K562 (cell line): ENCODE measurements at regions not wholly inside any gene's neighbourhood (a gene's known extent, or its start where the extent isn't known, plus 50 kb on each side); places are given as distances from the start of the nearest gene placed in this dataset.

Experiments used
- ATAC-seq: fragments of 200-7000 bp; cut with Tn5 transposase; 3 replicates; pipeline ENCODE4 v1.9.1; 2020; ENCODE audit warnings: moderate library complexity
- BruUV-seq: library from RNA; stranded (reverse); fragments of 400-500 nt; replicated peaks from 2 replicates; lab custom pipeline; 2021; lab: Mats Ljungman, UMichigan
- CTCF ChIA-PET: fragments of 300-600 bp; formaldehyde crosslinking; extraction: SDS; loops from one replicate; lab custom pipeline; 2021; ENCODE audit warnings: low intra/inter-chr PET ratio; lab: Yijun Ruan, JAX
- POLR2A ChIA-PET: fragments of 300-600, 350-650 bp; sonication (Branson Sonifier 250); formaldehyde crosslinking; extraction: SDS; loops from one replicate; lab custom pipeline; 2021; ENCODE audit warnings: antibody characterized with exemption, inconsistent platforms; lab: Yijun Ruan, JAX
- DNase-seq, 4 experiments: peaks; one replicate each; pipeline versions ENCODE4 v3.0.0 to v3.0.0-alpha.2; 2011 to 2018; ENCODE audit warnings: low spot score in 3 of 4, mixed read lengths in 3 of 4; ENCODE audit errors: extremely low read depth in 1 of 4
- FAIRE-seq: peaks from 2 replicates; lab custom pipeline; 2011; peaks lifted over from hg19 to GRCh38; lab: Jason Lieb, UNC
- H2AFZ ChIP-seq: 2 replicates; pipeline ENCODE4 v1.6.0; 2011; ENCODE audit warnings: low read depth, low read length, control low read depth, inconsistent platforms
- H3K27ac ChIP-seq: fragments of 200-600 bp; 3 replicates; pipeline ENCODE4 v1.8.0; 2011; ENCODE audit warnings: low read depth, mild to moderate bottlenecking, control low read depth, inconsistent platforms, low read length, moderate library complexity, mixed read lengths; ENCODE audit errors: extremely low read depth
- H3K27me3 ChIP-seq, 2 experiments: fragments of 300-600 bp in 1 of 2; 2 replicates in 1 of 2; 3 replicates in 1 of 2; pipeline versions ENCODE4 v1.6.0 to v1.8.0; 2011; ENCODE audit warnings: inconsistent platforms in 2 of 2, low read length in 2 of 2, mild to moderate bottlenecking in 1 of 2, mixed read lengths in 1 of 2, moderate library complexity in 1 of 2; ENCODE audit not compliant: control insufficient read depth in 2 of 2, insufficient read depth in 2 of 2
- H3K36me3 ChIP-seq: fragments of 300-600 bp; 3 replicates; pipeline ENCODE4 v1.8.0; 2011; ENCODE audit warnings: mild to moderate bottlenecking, low read length, inconsistent platforms; ENCODE audit not compliant: control insufficient read depth, insufficient read depth
- H3K4me1 ChIP-seq, 2 experiments: fragments of 200-600 bp in 1 of 2; replicated peaks in 1 of 2; 2 replicates in 1 of 2; 3 replicates in 1 of 2; pipeline versions ENCODE4 v1.5.1 to v1.8.0; 2011; ENCODE audit warnings: inconsistent platforms in 2 of 2, low read length in 2 of 2, mild to moderate bottlenecking in 1 of 2, mixed read lengths in 1 of 2, moderate library complexity in 1 of 2; ENCODE audit not compliant: control insufficient read depth in 2 of 2, insufficient read depth in 2 of 2
- H3K4me2 ChIP-seq: 2 replicates; pipeline ENCODE4 v1.6.1; 2011; ENCODE audit warnings: low read length, control low read depth, inconsistent platforms, mixed read lengths; ENCODE audit not compliant: insufficient read depth
- H3K4me3 ChIP-seq: fragments of 200-600 bp; sonication (generic), shearing (Covaris generic); 2 replicates; pipeline ENCODE4 v1.5.1; 2016; ENCODE audit warnings: control low read depth, inconsistent platforms
- H3K79me2 ChIP-seq: fragments of 200-600 bp; 3 replicates; pipeline ENCODE4 v1.8.0; 2011; ENCODE audit warnings: low read length, inconsistent platforms; ENCODE audit not compliant: control insufficient read depth, insufficient read depth
- H3K9ac ChIP-seq, 2 experiments: 2 replicates each; pipeline versions ENCODE4 v1.6.0 to v1.6.1; 2011; ENCODE audit warnings: low read depth in 2 of 2, low read length in 2 of 2, control low read depth in 1 of 2, inconsistent platforms in 1 of 2, mild to moderate bottlenecking in 1 of 2, mixed read lengths in 1 of 2; ENCODE audit not compliant: insufficient read depth in 1 of 2
- H3K9me1 ChIP-seq: one replicate; pipeline ENCODE4 v1.6.0; 2011; ENCODE audit warnings: inconsistent platforms, mild to moderate bottlenecking, low read length, moderate library complexity; ENCODE audit not compliant: control insufficient read depth, insufficient read depth
- H3K9me3 ChIP-seq: replicated peaks from 2 replicates; pipeline ENCODE4 v1.5.1; 2011; ENCODE audit warnings: low read depth, low read length, inconsistent platforms; ENCODE audit not compliant: control insufficient read depth, insufficient read depth
- H4K20me1 ChIP-seq: replicated peaks from 2 replicates; pipeline ENCODE4 v1.6.1; 2011; ENCODE audit warnings: low read length, inconsistent platforms, mixed read lengths; ENCODE audit not compliant: control insufficient read depth, insufficient read depth
- DDX20 ChIP-seq: fragments of 450-650 bp; IDR thresholded peaks from 2 replicates; pipeline ENCODE4 v1.6.1; 2016; ENCODE audit warnings: missing genetic modification characterization, low read depth, mild to moderate bottlenecking, missing compliant biosample characterization, moderate library complexity
- DMBX1 ChIP-seq: fragments of 250-450 bp; sonication (Bioruptor Pico); IDR thresholded peaks from 2 replicates; pipeline ENCODE4 v1.8.0; 2022; ENCODE audit warnings: inconsistent platforms, mild to moderate bottlenecking, moderate library complexity, borderline replicate concordance
- FOXA1 ChIP-seq: fragments of 450-650 bp; IDR thresholded peaks from 2 replicates; pipeline ENCODE4 v1.6.1; 2016; ENCODE audit warnings: mild to moderate bottlenecking, borderline replicate concordance
- JUN ChIP-seq, 2 experiments: sonication (generic) in 1 of 2; formaldehyde crosslinking in 1 of 2; IDR thresholded peaks; 2 replicates each; pipeline versions ENCODE4 v1.6.1 to v1.8.0; 2012 to 2022; ENCODE audit warnings: borderline replicate concordance in 2 of 2, mild to moderate bottlenecking in 2 of 2, improper control_type of control experiment in 1 of 2, low read depth in 1 of 2, low read length in 1 of 2, missing genetic modification reagents in 1 of 2
- MEIS2 ChIP-seq: fragments of 450-650 bp; IDR thresholded peaks from 2 replicates; pipeline ENCODE4 v1.6.1; 2014; ENCODE audit warnings: mild to moderate bottlenecking; ENCODE audit not compliant: partially characterized antibody
- NR1H2 ChIP-seq: sonication (generic); formaldehyde crosslinking; IDR thresholded peaks from 2 replicates; pipeline ENCODE4 v1.4.0; 2020; ENCODE audit warnings: mild to moderate bottlenecking, missing genetic modification reagents
- PHF8 ChIP-seq: fragments of 200-600 bp; sonication (generic); IDR thresholded peaks from 2 replicates; pipeline ENCODE4 v1.6.1; 2012; ENCODE audit warnings: mixed run types, mild to moderate bottlenecking, inconsistent platforms, low read length, moderate library complexity, borderline replicate concordance
- PTTG1 ChIP-seq: fragments of 450-650 bp; IDR thresholded peaks from 2 replicates; pipeline ENCODE4 v1.6.1; 2016; ENCODE audit warnings: low read depth, mild to moderate bottlenecking, missing genetic modification characterization, missing compliant biosample characterization
- RBM39 ChIP-seq: fragments of 200-400 bp; formaldehyde crosslinking; optimal IDR thresholded peaks from 2 replicates; pipeline ENCODE3; 2018; ENCODE audit warnings: low read depth, low read length
- RFX1 ChIP-seq: fragments of 450-650 bp; IDR thresholded peaks from 2 replicates; pipeline ENCODE4 v1.6.1; 2016; ENCODE audit warnings: mild to moderate bottlenecking, moderate library complexity
- RFX5 ChIP-seq: IDR thresholded peaks from 2 replicates; pipeline ENCODE4 v1.6.1; 2011; ENCODE audit warnings: low read depth, mild to moderate bottlenecking, improper control_type of control experiment, low read length
- SMARCB1 ChIP-seq: IDR thresholded peaks from 2 replicates; pipeline ENCODE4 v1.6.1; 2011; ENCODE audit warnings: improper control_type of control experiment, low read depth; ENCODE audit not compliant: insufficient read length
- TARDBP ChIP-seq: fragments of 450-650 bp; IDR thresholded peaks from 2 replicates; pipeline ENCODE4 v1.6.1; 2016
- ZNF584 ChIP-seq: fragments of 200-800 bp; sonication (Bioruptor generic); IDR thresholded peaks from 2 replicates; pipeline ENCODE4 v1.6.1; 2016; ENCODE audit warnings: low read depth, mild to moderate bottlenecking, missing genetic modification characterization, missing compliant biosample characterization
- WGBS: fragments of 100-300 bp; shearing (Covaris generic); methylation state at CpG from one replicate; pipeline ENCODE4 v1.1.6; 2016; ENCODE audit warnings: low coverage, mixed read lengths; ENCODE audit not compliant: insufficient coverage; ENCODE audit errors: missing lambda C conversion rate; 5-methylcytosine and 5-hydroxymethylcytosine counted together
- in situ Hi-C: fragments of 300-500 bp; cut with MboI; formaldehyde crosslinking; loops from 4 replicates; pipeline ENCODE4 v1.15.0; 2018; ENCODE audit warnings: inconsistent platforms, mixed read lengths
- intact Hi-C: fragments of 100-400 bp; cut with micrococcal nuclease; formaldehyde crosslinking; loops from 2 replicates; pipeline ENCODE4 v1.14.2; 2022

- ATAC-seq: no peak
- intact Hi-C loops (no loop called here), in situ Hi-C loops (no loop called here)
- no peaks in the 10 kb centered on the region for H3K4me1 ChIP-seq
- CTCF ChIA-PET: no interaction called here
- H3K9me1 ChIP-seq: no peaks in the 10 kb centered on the region
- BruUV-seq: no TSS peak
- TF ChIP-seq RBM39 (no peak), ZNF584 (no peak), PTTG1 (tag) (no peak), MEIS2 (no peak), SMARCB1 (no peak), DMBX1 (no peak), RFX5 (no peak), FOXA1 (no peak), DDX20 (tag) (no peak), RFX1 (no peak), PHF8 (no peak), JUN (IDR thresholded peaks at IDR 0.05; ENCODE audit: borderline replicate concordance, low read depth, low read length) (no peak), JUN (CRISPR knock-in tag; IDR thresholded peaks at IDR 0.05; ENCODE audit: borderline replicate concordance) (no peak), NR1H2 (CRISPR knock-in tag) (no peak), TARDBP (no peak)
- H3K27ac ChIP-seq: no peak overlapping the region
- no peak overlapping the region for H3K4me2 ChIP-seq
- H3K79me2 ChIP-seq: no peaks in the 10 kb centered on the region
- H3K9me3 ChIP-seq: no peaks in the 10 kb centered on the region; the same call in 1 of the 2 replicates
- DNase-seq: no peak
- POLR2A ChIA-PET: no interaction called here
- FAIRE-seq: no peak
- no peak overlapping the region for H3K9ac ChIP-seq
- no peaks in the 10 kb centered on the region for H3K36me3 ChIP-seq
- no peak overlapping the region for H3K4me3 ChIP-seq
- H4K20me1 ChIP-seq: no peaks in the 10 kb centered on the region
- WGBS: 0% methylated on average over 3 of the region's 4 CpGs
- H3K27me3 ChIP-seq: no peaks in the 10 kb centered on the region
- no peak overlapping the region for H2AFZ ChIP-seq
Measured at GRCh38 chr12:29879606-29880308, 96.0 kb upstream of the TMTC1 start.
